ENCODE measurements at regions not wholly inside any gene's neighbourhood (a gene's known extent, or its start where the extent isn't known, plus 50 kb on each side); places are given as distances from the start of the nearest gene placed in this dataset.
A peak's percentile ranks its signal among the peaks of the same experiment; 100 is the strongest.

DNA sequence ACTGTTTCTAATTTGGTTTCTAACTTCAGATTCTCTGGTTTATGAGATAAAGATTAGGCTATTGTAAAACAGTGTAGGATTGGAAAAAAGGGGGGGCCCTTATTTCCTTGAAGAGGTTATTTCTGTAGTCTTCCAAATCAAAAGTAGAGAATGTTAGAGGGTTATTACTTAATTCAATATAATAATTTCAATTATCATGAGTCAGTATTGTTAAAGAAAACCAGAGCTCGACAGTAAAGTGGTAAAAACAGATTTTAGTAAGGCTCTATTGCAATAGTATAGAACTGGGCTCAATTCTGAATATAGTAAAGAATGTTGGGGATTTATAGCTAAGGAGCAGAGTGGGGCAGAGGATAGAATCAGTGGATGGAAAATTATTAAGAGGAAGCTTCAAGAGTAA is 140.0 kb downstream of the TANC2 start:
- Histone ChIP-seq H3K36me3 (no peaks in the 10 kb centered on the region), H3K27ac (peak overlapping the region; percentile 64), H3K9me3 (ENCODE audit: low read depth) (no peaks in the 10 kb centered on the region), H3K4me1 (ENCODE audit: low read depth) (no peaks in the 10 kb centered on the region), H3K4me3 (no peak overlapping the region), H3K27me3 (no peaks in the 10 kb centered on the region)
- TF ChIP-seq CTCF (IDR thresholded peaks at IDR 0.05; ENCODE audit: low read depth, low read length): no peak
- DNase-seq (ENCODE audit: low read depth in 1 of 2, low spot score in 1 of 2): no peak

GRCh38 chr17:63109661-63110060 is 143.6 kb downstream of the TANC2 start:
- TF ChIP-seq CTCF (IDR thresholded peaks at IDR 0.05; ENCODE audit: low read depth, low read length): no peak
- Histone ChIP-seq H3K9me3 (ENCODE audit: low read depth) (no peaks in the 10 kb centered on the region), H3K36me3 (no peaks in the 10 kb centered on the region), H3K27me3 (no peaks in the 10 kb centered on the region), H3K4me1 (ENCODE audit: low read depth) (no peaks in the 10 kb centered on the region), H3K27ac (no peak overlapping the region), H3K4me3 (no peak overlapping the region)
- DNase-seq (ENCODE audit: low read depth in 1 of 2, low spot score in 1 of 2): no peak

GRCh38 chr17:63113167-63113566 is 147.1 kb downstream of the TANC2 start:
- peaks cover 3% of the 10 kb centered on the region for H3K36me3 ChIP-seq
- H3K4me3 ChIP-seq: no peak overlapping the region
- peak in 1 of 2 donors; percentile 17 for DNase-seq (ENCODE audit: low read depth in 1 of 2, low spot score in 1 of 2)
- no peaks in the 10 kb centered on the region for H3K27me3 ChIP-seq
- peaks cover 18% of the 10 kb centered on the region for H3K4me1 ChIP-seq (ENCODE audit: low read depth)
- H3K27ac ChIP-seq: no peak overlapping the region
- TF ChIP-seq CTCF (IDR thresholded peaks at IDR 0.05; ENCODE audit: low read depth, low read length): peak; percentile 30
- H3K9me3 ChIP-seq (ENCODE audit: low read depth): no peaks in the 10 kb centered on the region

GRCh38 chr17:63116228-63116627 is 150.2 kb downstream of the TANC2 start:
- no peaks in the 10 kb centered on the region for H3K27me3 ChIP-seq
- no peak overlapping the region for H3K4me3 ChIP-seq
- peaks cover 3% of the 10 kb centered on the region for H3K36me3 ChIP-seq
- H3K9me3 ChIP-seq (ENCODE audit: low read depth): no peaks in the 10 kb centered on the region
- peak overlapping the region; percentile 34 for H3K27ac ChIP-seq
- peak; percentile 4 for TF ChIP-seq CTCF (IDR thresholded peaks at IDR 0.05; ENCODE audit: low read depth, low read length)
- peaks cover 18% of the 10 kb centered on the region for H3K4me1 ChIP-seq (ENCODE audit: low read depth)
- DNase-seq (ENCODE audit: low read depth in 1 of 2, low spot score in 1 of 2): peak in 1 of 2 donors; percentile 14

- peak in 1 of 2 donors; percentile 47 for DNase-seq (ENCODE audit: low read depth in 1 of 2, low spot score in 1 of 2)
- TF ChIP-seq CTCF (IDR thresholded peaks at IDR 0.05; ENCODE audit: low read depth, low read length): no peak
- Histone ChIP-seq H3K36me3 (peaks cover 3% of the 10 kb centered on the region), H3K27ac (peak overlapping the region; percentile 34), H3K4me1 (ENCODE audit: low read depth) (peaks cover 18% of the 10 kb centered on the region), H3K9me3 (ENCODE audit: low read depth) (no peaks in the 10 kb centered on the region), H3K27me3 (no peaks in the 10 kb centered on the region), H3K4me3 (no peak overlapping the region)
Observed at GRCh38 chr17:63116967-63117830, 151.2 kb downstream of the TANC2 start.
